Left hindlimb (tissue), 1 donor: ENCODE measurements at regions not wholly inside any gene's neighbourhood (a gene's known extent, or its start where the extent isn't known, plus 50 kb on each side); places are given as distances from the start of the nearest gene placed in this dataset.

Experiments used
- DNase-seq: peaks from one replicate; pipeline ENCODE4 v3.0.0-alpha.2; 2018

DNA sequence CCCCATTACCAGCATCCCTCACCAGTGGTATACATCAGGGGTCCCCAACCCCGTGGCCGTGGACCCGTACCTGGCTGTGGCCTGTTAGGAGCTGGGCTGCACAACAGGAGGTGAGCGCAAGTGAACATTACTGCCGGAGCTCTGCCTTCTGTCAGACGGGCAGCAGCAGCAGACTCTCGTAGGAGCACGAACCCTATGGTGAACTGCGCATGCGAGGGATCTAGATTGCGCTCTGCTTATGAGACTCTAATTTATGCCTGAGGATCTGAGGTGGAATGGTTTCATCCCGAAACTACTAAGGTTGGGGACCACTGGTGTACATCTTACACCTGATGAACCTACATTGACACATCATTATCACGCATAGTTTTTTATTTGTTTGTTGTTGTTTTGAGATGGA lies 52.8 kb upstream of the DHX15 start:
- DNase-seq: no peak

DNA sequence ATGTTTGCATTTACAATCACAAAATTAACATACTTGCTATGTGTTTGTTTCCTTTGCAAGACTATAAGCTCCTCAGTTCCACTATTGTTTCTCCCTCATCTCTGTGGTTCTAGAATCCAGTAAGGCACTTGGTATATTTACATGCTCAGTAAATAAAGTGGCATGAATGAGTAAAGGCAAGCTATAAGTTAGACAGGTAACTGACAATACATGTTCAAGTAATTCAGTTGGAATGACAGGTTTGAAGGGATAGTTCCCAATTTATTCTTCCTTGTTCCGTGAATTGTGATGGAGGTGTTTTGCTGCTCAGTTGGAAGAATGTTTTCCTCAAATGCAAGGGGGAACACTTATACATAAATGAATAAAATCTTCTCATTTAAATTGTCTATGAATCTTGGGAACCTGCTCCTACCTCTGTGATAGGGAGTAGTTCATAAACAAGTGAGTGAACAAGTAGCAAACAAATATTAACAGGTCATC lies 54.1 kb upstream of the DHX15 start:
- no peak for DNase-seq

DNA sequence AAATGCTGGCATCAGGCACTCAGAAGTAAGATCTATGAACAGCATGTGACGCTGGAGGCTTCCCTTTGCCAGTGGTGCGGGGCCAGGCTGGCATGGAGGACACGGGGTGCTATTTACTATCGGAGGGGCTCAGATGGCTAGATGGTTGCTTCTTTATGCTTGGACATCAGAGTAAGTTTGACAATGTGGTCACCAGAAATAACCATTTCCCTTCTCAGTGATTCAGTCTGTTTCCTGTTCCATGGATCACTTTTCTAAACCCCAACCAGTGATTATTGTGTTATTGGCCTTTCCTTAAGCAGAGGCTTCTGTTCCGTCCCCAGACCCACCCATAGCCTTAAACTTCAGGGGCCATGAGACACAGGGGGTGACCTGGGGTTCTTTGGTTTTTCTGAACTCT lies 55.4 kb upstream of the DHX15 start:
- DNase-seq: no peak

DNA sequence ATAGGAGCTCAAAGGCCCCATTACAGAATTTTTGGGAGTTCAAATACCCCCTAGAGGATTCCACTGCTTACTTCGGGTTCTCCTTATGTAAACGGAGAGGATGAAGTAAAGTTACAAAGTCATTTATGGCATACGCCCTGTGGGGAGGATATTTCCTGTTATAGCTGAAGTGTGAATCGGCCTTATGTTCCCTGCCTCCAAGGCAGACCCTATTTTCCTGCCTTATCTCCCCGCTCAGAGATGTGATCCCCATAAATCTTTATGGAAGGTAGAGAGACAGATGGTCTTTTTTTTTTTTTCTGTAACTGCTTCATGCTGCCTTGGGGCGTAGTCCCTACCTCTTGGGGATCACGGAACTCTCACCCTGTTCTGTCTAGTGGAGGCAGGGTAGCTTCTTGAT lies 56.0 kb upstream of the DHX15 start:
- DNase-seq: no peak

DNA sequence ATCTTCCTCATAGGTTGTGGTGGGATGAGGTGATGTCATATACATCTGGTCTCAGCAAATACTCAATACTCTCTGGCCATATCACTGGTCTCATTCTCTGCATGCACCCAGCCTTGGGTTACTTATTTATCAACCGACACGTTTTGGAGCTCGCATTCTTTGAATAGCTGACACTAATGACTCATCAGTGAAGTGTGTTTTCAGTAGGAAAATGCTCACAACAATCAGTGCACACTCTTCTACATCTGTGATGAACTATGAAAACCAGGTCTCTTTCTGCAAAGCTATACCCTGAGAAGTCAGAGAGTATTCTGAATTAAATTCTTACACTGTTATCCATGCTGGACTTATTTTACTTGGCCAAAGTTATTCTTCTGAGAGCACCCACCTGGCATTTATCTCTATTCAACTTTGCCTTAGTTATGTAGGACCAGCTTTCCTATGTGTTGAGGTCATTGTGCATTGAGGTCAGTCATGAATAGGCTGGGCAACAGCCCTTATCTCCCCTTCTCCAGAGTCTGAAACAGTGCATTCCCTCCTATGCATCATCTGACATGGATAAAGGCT lies 58.7 kb upstream of the DHX15 start:
- DNase-seq: no peak

DNA sequence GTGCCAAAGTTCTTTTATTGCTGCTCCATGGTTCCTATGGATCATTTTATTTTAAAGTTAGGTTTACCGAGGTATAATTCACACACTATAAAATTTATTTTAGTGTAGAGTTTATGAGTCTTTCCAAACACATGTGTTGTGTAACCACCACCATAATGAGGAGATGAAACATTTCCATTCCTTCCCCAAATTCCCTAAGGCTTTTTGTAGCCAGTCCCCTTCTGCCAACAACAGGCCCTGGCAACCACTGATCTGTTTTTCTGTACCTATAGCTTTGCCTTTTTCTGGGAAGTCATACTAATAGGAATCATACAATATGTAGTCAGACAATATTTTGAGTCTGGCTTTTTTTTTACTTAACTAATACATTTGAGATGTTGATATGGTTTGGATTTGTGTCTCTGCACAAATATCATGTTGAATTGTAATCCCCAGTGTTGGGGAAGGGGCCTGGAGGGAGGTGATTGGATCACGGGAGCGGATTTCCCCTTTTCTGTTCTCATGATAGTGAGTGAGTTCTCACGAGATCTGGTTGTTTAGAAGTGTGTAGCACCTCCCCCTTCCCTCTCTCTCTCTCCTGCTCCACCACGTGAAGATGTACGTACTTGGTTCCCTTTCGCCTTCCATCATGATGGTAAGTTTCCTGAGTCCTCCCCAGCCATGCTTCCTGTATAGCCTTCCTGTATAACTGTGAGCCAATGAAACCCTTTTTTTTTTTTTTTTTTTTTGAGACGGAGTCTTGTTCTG lies 59.6 kb upstream of the DHX15 start:
- no peak for DNase-seq

DNA sequence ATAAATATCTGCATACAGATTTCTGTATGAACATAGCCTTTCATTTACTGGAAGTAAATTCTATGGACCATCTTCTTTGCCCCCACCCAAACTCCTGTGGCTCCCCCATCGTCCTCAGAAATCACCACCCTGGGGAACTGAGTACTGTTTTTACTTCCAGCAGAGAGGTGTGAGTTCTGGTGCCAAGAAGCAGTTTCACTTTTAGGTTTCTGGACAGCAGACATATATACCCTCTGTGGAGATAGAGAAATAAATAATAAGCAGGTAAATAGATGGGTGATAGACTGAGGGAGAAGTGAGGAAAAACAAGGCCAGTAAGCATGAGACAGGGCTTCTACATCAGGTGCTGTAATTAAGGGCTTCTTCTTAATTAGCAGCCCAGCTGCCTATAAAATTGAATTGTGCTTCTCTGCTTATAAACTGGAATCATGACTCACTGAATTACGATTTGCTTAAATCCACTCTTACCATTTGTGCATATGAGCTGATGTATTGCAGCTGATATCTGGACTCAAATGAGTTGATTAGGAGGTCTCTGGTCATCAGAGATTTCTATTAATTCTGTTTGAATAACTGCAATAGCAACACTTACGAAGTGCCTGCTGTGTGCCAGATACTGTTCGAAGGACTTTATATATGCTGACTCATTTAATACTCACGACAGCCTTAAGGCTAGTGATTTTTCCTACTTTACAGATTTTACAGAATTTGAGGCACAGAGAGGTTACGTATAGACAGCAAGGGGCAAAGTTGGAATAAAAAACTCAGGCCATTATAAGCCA lies 60.8 kb upstream of the DHX15 start:
- no peak for DNase-seq

DNA sequence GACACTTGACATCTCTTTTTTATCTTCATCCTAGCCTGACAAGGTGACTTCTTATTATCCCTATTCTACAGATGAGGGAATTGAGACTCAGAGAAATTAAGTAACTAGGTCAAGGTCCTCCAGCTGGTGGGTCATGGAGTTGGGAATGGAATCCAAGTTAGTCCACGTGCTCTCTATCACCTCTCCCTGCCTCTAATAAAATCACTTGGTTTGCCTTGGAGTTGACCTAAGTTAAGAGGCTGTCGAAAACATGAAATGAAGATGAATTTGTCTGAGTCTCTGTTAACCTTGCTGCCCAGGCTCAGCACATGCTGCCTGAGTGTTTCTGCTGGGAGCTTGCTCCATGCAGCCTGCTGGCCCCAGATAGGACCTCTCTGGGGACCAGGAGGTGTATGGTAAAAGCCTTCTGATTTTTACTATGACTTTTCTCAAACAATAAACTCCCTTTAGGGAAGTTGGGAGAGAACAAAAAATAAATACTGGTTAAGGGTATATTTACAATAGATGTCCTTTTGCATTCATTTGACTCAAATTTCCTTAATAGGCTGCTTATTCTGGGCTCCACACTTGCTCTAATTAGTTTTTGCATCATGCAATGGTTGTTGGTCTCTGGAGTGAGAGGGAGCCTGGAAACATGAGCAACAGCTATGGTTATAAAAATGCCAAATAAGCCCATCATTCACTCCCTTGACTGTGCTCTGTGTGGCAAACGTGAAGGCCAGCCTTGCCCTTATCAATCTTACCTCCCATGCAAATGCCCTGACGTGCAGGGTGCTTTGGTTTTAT lies 61.6 kb upstream of the DHX15 start:
- DNase-seq: no peak

DNA sequence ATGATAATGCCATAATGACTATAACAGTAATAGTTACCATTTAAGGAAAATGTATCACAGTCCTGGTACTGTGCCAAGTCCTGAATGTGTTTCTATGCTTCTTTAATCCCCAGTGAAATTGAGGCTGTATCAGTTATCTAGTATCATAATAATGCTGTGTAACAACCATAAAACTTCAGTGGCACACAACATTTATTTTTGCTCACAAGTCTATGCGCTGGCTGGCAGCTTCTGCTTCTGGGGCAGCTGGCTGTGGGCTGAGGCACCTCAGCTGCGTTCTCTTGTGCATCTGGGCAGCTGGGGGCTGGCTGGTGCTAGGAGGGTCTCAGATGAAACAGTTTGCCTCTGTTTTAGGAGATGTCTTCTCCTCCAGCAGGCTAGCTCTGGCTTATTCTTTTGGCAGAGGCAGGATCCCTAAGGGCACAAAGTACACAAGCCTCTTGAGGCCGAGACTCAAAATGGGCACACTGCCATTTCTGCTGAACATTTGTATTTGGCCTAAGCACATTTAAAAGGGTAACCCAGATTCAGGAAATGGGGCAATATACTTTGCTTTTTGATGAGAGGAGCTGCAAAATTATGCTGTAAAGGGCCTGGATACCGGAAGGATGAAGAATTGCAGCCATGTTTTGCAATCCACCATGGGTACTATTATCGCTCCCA lies 62.6 kb upstream of the DHX15 start:
- DNase-seq: no peak

DNA sequence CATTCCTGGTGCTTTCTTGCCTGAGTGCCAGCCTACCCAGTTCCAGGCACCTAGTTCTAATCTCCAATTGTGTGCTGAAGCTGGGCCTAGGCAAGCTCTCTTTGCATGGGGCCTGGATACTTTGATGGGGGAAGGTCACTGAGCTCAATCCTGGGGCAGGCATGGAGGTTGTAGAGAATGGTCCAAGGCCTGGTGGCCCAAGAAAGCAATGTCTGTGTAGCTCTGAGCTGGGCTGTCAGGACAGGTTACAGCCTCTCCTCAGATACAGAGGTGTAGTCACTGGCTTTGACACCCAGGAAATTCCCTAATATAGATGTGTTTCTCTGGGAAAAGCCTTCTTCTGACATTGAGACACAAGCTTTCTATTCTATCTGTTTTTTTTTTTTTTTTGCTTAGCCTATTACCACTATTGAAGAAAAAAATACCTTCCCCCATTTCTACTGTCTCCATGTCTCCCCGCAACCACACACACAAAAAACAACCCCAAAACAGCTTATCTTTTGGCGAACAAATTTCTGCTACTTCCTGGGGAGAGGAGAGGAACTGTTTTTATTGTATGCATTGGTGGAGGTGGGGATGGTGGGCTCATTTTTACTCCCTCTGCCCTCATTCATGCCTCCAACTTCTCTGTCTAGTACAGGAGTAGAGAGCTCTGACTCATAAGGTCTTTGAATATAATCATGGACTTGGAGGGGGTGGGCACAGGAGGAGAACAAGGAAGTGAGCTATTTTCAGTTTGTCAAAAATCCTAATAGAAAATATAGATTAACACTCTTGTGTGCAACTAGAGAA lies 66.7 kb upstream of the DHX15 start:
- DNase-seq: no peak

DNA sequence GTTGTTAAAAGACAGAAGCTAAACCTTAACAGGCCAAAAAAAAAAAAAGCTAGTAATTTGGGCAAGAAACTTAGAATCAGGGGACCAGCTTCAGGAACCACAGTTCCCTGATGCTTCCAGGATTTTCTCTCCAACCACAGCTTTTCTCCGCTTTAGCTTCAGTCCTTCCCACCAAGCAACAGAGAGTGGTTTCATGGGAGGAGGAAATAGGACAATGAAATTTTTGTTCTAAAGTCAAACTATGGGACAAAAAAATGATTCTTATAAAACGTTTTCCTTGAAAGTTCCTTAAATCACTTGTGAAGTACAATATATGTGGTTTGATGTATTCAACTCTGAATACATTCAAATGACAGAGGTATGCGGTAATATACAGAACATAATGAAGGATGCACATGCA lies 71.0 kb upstream of the DHX15 start:
- DNase-seq: no peak

DNA sequence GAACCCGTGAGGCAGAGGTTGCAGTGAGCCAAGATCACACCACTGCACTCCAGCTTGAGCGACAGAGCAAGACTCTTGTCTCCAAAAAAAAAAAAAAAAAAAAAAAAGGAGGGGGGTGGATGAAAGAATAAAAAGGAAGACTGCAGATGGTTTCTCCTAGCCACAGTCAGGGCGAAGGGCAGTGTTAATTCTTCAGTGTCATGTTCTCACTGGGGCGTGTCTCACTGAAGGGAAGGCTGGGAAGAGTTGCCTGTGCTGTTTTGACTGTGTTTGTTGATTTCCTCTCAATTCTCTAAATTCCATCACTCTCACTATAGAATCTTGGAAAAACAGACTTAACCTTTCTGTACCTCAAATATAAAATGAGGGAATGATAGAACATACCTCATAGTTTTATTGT lies 71.6 kb upstream of the DHX15 start:
- no peak for DNase-seq

DNA sequence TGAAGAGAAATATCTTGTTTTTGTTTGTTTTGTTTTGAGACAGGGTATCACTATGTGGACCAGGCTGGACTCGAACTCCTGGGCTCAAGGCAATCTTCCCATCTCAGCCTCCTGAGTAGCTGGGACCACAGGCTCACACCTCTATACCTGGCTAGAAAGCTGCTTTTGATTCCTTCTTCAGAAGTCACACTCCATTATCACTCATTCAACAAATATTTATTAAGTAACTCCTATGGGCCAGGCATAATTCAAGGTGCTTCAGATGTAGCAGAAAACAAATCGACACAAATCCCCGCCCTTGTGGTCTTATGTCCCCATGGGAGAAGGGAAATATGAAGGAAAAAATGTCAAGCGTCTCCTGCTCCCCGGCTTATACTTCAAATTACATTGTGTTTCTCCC lies 72.6 kb upstream of the DHX15 start:
- no peak for DNase-seq

DNA sequence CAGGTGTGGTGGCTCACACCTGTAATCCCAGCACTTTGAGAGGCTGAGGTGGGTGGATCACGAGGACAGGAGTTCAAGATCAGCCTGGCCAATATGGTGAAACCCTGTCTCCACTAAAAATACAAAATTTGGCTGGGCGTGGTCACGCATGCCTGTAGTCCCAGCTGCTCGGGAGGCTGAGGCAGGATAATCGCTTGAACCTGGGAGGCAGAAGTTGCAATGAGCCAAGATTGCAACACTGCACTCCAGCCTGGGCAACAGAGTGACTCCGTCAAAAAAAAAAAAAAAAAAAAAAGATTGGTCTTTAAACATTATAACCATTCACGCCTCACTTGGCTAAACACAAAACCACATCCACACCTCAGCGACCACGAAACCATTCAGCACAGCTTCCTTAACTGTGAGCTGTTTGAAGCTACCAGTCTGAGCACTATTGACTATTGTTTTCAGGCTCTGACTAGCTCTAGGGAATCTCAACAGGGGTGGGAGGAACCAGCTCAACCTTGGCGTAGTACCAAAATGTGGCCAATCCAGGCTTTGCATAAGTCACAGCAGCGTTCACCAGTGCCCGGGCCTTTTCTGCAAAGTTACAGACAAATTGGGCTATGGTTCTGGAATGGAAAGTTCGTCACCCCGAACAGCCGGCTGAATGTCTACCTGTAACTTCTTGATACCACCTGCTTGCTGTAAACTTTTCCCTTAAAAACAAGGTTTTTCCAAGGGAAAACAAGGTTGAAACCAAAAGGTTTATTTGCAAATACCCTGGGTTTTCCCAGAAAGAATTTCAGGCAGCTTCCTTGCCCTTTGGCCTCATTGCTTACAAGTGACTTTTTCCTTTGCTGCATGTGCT lies 73.6 kb upstream of the DHX15 start:
- no peak for DNase-seq

DNA sequence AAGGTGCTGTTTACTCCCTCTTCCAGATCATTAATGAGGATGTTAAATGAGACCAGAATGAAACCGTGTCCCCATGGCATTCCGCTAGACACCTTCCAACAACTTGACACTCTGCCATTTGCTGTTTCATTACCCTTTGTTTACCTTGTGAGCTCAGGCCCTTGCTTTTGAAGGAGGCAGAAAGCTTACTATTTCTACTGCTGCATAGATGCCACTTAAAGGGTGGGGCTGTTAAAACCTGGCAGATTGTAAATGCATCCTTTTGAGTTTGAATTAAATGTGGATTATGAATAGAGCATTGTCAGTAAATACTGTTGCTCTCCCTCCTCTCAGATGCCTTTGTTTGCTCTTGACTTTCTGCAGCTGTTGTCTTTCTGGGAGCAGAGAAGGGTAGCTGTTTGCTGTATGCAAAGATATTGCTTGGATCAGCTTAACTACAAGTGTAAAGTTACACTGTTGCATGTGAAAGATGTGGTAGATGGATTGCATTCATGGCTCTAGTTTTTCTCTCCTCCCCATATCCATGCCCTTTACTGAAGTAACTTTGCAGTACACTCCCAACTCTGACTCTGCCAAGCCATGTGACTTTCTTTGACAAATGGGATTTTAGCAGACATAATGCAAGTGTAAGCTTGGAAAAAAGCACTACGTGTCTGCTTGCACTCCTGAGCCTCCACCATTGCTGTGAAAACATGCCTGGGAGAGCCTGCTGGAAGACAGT lies 75.0 kb upstream of the DHX15 start:
- no peak for DNase-seq

DNA sequence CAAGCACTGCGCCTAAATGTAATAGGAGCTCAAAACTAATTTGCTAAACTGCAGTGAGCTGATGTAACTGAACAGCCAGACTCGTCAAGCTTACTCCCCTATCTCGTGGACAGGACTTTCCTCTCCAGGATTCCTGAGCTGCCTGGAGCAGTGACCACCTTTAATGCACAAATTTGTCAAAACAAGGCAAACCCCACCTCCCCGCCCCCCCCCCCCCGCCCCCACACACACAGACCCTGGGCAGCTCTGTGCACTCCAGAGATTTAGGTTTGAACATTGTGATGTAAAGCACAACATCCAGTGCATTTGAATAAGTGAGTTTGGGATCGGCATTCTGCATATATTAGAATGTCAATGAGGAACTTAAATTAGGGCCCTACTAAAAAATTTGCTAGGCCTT lies 77.7 kb upstream of the DHX15 start:
- no peak for DNase-seq

DNA sequence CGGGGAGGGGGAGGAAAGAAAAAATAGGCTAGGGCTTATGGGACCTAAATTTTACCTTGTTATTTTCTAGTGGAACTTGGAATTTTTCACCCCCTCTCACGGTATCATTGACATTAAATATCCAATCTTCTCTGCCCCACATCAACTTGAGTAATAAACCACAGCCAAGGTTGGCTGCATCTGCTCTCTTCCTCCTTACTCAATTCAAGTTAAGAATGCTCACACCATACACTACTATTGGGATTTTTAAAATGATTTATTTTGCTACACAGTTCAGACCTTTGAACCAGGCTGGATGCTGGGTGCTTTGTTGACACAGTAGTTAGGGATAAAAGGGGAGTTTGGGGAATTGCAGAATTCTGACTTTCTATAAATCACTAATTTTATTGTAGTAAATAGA lies 78.2 kb upstream of the DHX15 start:
- no peak for DNase-seq

DNA sequence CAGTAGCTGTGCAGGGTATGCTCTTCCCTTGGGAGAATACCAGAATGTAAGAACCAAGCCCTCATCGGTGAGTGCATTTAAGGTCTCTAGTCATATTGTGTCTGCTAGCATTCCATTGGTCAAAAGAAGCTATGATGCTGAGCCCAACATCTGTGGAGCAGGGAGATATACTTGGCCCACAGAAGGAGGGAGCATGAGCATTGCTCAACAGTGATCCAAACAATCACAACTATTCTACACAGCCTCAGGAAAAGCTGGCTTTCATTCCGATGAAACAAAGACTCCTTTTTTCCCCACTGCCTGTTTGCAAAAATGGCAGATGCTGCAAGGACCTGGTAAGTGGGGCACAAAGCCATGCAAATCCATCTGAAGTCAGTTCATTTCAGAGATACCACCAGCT lies 80.6 kb upstream of the DHX15 start:
- DNase-seq: no peak

DNA sequence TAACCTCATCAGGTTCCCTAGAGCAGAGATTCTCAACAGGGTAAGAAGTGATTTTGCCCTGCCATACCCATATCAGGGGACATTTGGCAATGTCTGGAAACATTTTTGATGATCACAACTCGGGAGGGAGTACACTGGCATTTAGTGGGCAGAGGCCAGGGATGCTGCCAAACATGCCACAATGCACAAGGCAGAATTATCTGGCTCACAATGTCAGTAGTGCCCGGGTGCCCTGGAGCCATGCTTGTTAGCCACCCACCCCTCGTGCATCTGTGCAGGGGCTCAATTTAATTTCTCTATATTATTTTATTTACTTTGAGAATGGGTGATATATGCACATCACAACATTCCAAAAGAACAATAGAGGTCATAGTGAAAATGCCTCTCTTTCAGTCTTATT lies 82.0 kb upstream of the DHX15 start:
- no peak for DNase-seq

DNA sequence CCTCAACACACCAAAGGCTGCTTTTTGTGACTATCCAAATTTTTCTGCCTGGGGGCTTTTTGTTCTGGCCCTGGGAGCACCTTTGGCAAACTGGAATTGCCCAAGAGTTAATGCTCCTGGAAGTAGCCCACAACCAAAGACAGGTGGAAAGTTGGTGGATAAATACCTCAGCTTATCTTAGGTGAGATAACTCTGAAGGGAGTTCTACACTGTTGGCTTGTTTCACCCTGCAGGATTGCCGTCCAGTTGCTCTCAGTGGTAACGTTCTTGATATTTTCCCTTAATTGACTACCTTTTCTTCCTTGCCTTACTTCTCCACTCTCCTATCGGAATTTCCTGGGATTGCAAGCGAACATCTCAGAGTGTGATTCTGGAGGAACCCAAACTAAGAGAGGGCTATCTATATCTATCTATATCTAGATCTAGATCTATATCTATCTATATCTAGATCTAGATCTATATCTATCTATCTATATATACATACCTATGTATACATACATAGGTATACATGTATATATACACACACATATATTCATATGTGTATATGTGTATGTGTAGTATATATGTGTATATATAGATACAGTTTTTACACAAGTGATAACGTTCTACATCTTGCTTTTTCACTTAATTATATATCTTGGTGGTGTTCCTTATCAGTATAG lies 82.6 kb upstream of the DHX15 start:
- DNase-seq: no peak
